ENCODE measurements at regions not wholly inside any gene's neighbourhood (a gene's known extent, or its start where the extent isn't known, plus 50 kb on each side); places are given as distances from the start of the nearest gene placed in this dataset.
A peak's percentile ranks its signal among the peaks of the same experiment; 100 is the strongest.

- Histone ChIP-seq H3K36me3 (ENCODE audit: control insufficient read depth in 2 of 4, insufficient read depth in 4 of 4, low read length in 3 of 4) (no peaks in the 10 kb centered on the region), H3K79me2 (ENCODE audit: control insufficient read depth in 1 of 2, insufficient read depth in 2 of 2, low read length in 2 of 2) (no peaks in the 10 kb centered on the region; a peak in 1 of 4 replicates), H4K8ac (ENCODE audit: extremely low read depth, insufficient read depth, low read length) (no peak overlapping the region), H3K56ac (replicated peaks; ENCODE audit: insufficient read length, low read depth, low read length) (no peak overlapping the region), H3K4me1 (replicated peaks in 1 of 4; ENCODE audit: control insufficient read depth in 3 of 4, insufficient read depth in 4 of 4, low read length in 3 of 4) (no peaks in the 10 kb centered on the region), H2AFZ (ENCODE audit: low read length) (no peak overlapping the region), H3K23me2 (ENCODE audit: low read depth, low read length) (peaks cover 4% of the 10 kb centered on the region; the same call in 1 of the 2 replicates), H3K27me3 (replicated peaks in 1 of 4; ENCODE audit: control insufficient read depth in 3 of 4, extremely low read depth in 1 of 4, insufficient read depth in 3 of 4, low read length in 3 of 4) (no peaks in the 10 kb centered on the region), H2BK5ac (ENCODE audit: low read depth, low read length) (no peak overlapping the region), H4K91ac (replicated peaks; ENCODE audit: insufficient read length, low read length) (no peak overlapping the region), H3K18ac (ENCODE audit: extremely low read depth, low read length) (no peak overlapping the region), H4K5ac (ENCODE audit: insufficient read length, low read depth, low read length) (no peak overlapping the region), H4K20me1 (replicated peaks in 1 of 2; ENCODE audit: control insufficient read depth in 1 of 2, insufficient read depth in 2 of 2, low read length in 2 of 2) (no peaks in the 10 kb centered on the region), H3K4me3 (ENCODE audit: extremely low read depth in 1 of 4, insufficient read depth in 2 of 4, low read depth in 3 of 4, low read length in 4 of 4) (no peak overlapping the region), H3K4me2 (ENCODE audit: insufficient read depth in 1 of 2, low read depth in 2 of 2, low read length in 2 of 2) (no peak overlapping the region), H2BK15ac (ENCODE audit: low read length) (no peak overlapping the region), H3K9me3 (ENCODE audit: insufficient read depth in 2 of 2, low read depth in 1 of 2, low read length in 1 of 2) (no peaks in the 10 kb centered on the region), H2AK5ac (ENCODE audit: low read depth, low read length) (no peak overlapping the region), H3K9ac (replicated peaks in 1 of 4; ENCODE audit: extremely low read depth in 1 of 4, low read depth in 3 of 4, low read length in 3 of 4) (no peak overlapping the region), H3K79me1 (ENCODE audit: low read depth, low read length) (no peaks in the 10 kb centered on the region), H2BK12ac (ENCODE audit: low read depth, low read length) (no peak overlapping the region), H3K14ac (ENCODE audit: insufficient read length) (no peak overlapping the region), H3K23ac (ENCODE audit: insufficient read length) (no peak overlapping the region), H3K27ac (ENCODE audit: low read depth, low read length) (no peak overlapping the region), H2BK20ac (ENCODE audit: low read length) (no peak overlapping the region), H2BK120ac (replicated peaks; ENCODE audit: low read depth, low read length) (no peak overlapping the region), H3K4ac (replicated peaks; ENCODE audit: insufficient read length, low read depth, low read length) (no peak overlapping the region)
- ChIA-PET CTCF (ENCODE audit: partially characterized antibody) (interaction anchor here (0.6 to 1.2 kb wide), 2 partner anchors 65 to 141 kb away, joined by 3 read pairs; no protein-coding TSS in a partner anchor), POLR2A (ENCODE audit: partially characterized antibody) (no interaction called here)
- FAIRE-seq = no peak
- no peak for DNase-seq (ENCODE audit: low read depth in 1 of 2, low spot score in 2 of 2)
- TF ChIP-seq JUND (IDR thresholded peaks at IDR 0.05; ENCODE audit: low read length) (no peak), TAF1 (IDR thresholded peaks at IDR 0.05; ENCODE audit: low read depth, low read length) (no peak), CEBPB (IDR thresholded peaks at IDR 0.05; ENCODE audit: low read depth, low read length) (peak; percentile 91), POLR2A (IDR thresholded peaks at IDR 0.05; ENCODE audit: control extremely low read depth in 1 of 2, low read depth in 2 of 2, low read length in 2 of 2) (no peak)
- 95% methylated on average over 2 of the region's 2 CpGs; no CpG with 5 or more reads in 1 of the 2 experiments for WGBS, 2 experiments (ENCODE audit: extremely low coverage in 1 of 2, insufficient coverage in 1 of 2, insufficient read length in 1 of 2, insufficient replicate concordance in 2 of 2, low coverage in 1 of 2, low lambda C conversion rate in 2 of 2, missing lambda C conversion rate in 1 of 2)
Observed at GRCh38 chr5:130801963-130802362, 363.1 kb downstream of the HINT1 start.

Measured in H1 (cell line).